Kidney glomerular epithelial cell (primary cell): ENCODE measurements at regions not wholly inside any gene's neighbourhood (a gene's known extent, or its start where the extent isn't known, plus 50 kb on each side); places are given as distances from the start of the nearest gene placed in this dataset.

Experiments used
- DNase-seq: peaks from one replicate; lab custom pipeline; 2025; lab: John Stamatoyannopoulos, UW

DNA sequence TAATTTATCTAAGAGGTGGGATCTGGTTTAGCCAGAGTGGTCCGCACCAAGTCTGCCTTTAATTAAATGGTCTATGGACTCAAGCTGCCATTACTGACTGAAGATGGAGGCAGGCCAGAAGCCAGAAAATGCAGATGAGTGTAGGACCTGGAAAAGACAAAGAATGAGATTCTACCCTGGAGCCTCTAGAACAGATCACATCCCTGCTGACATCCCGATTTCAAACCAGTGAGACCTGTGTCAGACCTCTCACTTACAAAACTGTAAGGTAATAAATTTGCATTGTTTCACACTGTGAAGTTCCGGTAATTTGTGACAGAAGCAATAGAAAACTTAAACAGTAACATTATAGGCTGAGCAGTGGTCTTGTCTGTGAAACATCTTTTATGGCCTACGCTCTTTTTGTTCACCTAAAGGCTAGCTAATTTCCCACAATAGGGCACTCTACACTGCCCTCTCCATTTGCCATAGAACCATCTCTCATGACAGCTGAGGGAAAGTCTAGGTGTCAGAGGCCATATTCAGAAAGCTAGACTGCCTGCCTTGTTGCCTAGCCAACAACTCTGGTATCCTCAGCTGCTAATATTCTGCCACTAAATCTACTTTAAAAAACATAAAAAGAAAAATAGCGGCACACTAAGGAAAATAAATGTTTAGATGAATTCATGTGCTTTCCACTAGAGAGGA lies 1396.2 kb upstream of the PIK3C3 start:
- no peak for DNase-seq

DNA sequence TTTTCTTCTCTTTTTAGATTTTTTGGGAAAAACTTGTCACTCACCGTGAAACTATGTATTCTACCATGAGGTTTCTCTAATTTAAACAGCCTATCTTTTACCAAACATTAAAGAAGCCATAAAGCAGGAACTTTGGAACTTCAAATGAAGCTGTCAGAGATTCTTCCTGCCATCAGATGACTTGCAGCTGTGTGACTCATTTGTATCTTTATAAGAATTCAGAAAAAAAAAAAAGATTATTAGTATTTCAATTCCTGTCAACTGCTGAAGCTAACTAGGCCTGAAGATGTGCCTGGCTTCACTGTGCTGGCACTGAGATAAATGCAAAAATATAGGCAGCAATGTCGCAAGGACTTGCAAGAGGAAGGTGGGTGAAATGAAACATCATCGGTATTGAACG lies 1399.1 kb upstream of the PIK3C3 start:
- no peak for DNase-seq

DNA sequence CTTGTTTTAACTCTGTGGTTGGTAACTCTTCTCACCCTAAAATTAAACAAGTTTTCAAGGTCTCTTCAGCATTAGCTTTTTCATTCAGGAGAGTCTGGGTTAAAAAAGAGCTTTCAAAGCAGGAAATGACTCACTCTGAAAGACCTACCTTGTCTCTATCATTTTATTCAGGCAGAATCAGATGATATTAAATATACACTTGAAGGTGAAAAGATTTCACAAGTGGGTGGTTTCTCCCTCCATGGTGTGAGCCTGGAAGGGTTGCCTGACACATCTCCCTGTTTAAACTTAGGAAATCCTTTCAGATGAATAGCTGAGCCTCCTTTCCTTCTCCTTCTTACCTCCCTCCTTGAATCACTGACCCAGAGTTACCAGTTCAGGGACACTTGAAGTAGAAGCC lies 1402.0 kb upstream of the PIK3C3 start:
- no peak for DNase-seq

DNA sequence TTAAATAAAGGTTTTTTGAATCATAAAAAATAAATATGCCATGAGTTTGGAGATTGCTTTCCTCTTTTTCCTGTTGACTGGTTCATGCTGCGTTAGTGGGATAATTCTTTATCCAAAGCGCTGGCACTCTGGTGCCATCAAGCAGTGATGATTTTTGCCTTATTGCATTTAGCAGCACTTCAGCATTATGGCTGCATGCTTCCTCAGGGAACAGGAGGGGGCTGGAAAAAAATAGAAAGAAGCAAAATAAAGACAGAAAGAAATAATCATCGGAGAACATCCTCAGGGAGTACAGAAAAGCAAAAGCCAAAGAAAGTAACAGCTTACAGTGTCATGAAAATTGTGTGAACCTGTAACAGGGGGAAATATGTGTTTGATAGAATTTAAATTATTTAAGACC lies 1408.2 kb upstream of the PIK3C3 start:
- DNase-seq: no peak

DNA sequence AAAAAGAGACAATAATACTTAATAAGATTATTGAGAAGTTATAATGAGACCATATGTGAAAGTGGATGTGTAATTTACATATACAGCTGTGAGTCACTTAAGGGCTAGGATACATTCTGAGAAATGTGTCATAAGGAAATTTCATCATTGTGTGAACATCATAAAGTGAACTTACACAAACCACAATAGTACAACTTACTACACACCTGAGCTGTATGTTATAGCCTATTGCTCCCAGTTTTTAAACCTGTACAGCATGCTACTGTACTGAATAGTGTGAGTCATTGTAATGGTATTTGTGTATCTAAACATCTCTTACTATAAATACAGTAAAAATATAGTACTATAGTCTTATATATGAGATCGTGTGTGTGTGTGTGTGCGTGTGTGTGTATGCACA lies 1420.3 kb upstream of the PIK3C3 start:
- DNase-seq: no peak

DNA sequence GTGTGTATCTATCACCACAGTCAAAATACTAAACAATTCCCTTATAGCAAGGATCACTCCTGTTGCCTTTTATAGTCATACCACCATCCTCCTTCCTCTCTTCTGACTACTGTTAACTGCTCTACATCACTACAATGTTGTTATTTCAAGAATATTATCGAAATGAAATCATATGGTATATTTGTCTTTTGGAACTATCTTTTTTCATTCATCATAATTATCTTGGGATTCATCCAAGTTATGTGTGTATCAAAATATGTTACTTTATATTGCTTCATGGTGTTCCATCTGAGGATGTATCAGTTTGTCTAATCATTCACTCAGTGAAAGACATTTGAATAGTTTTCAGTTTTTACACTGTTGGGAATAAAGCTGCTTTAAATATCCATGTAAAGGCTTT lies 1423.0 kb upstream of the PIK3C3 start:
- DNase-seq: no peak

DNA sequence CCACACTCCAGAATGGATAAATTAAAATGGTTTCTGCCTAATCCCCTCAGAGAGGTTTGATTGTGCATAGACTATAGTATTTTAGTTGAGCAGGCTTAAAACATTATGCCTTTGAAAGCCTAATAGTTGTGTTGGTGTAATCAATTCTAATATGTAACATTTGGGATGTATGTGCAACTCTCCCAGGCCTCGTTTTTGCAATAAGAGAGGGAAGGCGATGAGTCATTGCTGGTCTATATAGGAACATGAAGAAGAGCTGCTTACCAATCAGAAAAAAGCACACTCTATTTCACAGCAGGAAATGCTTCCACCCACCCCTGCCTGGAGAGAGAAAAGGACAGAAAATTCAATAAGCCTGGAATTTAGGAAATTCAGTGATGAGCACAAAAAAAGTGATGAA lies 1424.0 kb upstream of the PIK3C3 start:
- no peak for DNase-seq

DNA sequence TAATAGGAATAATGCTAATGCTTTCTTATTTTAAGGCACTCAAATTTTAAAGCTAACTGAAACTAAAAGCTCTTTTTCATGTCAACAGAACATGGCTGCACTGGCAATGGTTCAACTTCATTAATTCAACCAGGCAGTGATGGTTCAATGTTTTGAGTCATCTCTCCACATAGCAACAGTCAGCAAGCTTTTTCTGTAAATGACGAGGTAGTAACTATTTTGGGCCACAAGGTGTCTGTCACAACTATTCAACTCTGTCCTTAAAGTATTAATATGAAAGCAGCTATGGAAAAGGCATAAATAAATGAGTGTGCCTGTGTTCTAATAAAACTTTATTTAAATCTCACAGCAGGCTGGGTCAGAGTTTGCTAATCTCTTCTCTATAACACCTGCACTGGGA lies 1425.6 kb upstream of the PIK3C3 start:
- DNase-seq: no peak

DNA sequence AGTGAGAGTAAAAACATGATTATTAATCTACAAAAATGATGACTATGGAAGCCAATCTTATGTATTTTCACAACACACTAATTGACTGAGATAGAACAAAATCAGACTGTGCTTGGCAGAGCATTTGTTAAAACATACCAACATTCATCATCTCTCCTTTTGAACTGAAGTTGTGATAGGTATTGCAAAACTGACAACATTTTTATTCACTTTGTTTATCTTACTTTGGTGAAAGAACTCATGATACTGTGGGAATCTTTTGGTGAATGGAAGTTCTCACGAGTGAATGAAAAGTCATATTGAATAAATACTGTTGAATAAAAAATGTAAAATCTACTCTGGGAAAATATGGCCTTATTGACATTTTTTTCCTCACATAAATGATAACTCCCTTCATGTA lies 1430.2 kb upstream of the PIK3C3 start:
- DNase-seq: no peak

DNA sequence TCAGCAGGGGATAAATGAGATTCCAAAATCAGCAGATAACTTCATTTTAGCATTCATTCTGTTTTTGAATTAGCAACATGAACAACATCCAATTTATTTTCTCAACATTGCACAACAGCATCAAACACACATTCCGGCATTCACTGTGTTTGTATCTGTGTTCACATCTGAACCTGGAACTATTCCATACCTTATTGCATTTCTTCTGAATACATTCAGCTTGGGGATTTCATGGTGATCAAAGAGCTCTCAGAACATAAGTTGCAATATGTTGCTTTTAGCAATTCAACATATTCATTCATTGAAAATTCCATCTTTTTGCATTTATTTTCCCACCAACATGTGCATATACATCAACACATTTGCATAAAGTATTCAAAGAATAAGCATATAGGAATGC lies 1431.7 kb upstream of the PIK3C3 start:
- DNase-seq: no peak

DNA sequence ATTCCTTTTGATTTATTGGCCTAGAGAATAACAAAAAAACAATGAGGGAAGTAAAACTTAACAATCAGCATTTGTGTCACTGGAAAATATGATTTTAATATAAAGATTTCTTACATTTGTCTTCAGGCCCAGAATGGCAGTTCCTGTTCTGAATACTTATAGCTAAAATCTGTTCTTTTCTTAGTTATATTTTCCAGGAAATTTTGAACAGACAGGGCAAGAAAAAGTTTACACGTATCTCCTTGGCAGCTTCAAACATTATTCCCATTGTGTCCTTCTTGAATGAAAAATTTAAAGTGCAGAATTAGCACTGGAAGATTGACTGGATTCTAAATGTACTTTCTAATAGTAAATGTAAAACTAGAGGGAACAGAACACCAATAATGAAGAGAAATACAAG lies 1454.0 kb upstream of the PIK3C3 start:
- no peak for DNase-seq

DNA sequence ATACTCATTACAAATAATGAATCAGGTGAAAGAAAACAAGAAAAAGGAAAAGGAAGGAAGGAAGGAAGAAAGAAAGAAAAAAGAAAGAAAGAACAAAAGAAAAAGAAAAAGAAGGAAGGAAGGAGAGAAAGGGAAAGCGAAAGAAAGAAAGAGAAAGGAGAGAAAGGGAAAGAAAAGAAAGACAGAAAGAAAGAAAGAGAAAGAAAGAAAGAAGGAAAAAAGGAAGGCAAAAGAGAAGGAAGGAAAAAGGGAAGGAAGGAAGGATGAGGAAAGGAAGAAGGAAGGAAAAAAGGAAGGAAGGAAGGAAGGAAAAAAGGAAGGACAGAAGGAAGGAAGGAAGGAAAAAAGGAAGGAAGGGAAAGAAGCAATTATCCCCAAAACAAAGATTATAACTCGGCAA lies 1460.4 kb upstream of the PIK3C3 start:
- no peak for DNase-seq

DNA sequence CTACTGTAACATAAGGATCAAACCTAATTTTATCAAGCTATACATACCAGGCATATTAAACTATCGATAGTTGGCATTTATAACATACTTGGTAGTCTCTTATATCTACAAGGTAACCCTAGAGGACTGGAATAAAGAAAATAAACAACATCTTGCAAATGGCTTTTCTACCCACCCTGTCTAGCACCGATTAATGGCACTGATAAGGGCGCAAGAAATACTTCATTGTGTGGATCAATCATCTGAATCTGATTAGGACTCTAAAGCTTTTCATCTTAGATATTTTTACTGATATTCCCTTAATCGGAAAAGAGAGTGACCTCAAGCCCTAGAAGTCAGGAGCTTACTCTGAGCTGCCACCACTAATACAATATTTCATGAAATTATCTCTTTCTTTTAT lies 1461.7 kb upstream of the PIK3C3 start:
- DNase-seq: no peak

DNA sequence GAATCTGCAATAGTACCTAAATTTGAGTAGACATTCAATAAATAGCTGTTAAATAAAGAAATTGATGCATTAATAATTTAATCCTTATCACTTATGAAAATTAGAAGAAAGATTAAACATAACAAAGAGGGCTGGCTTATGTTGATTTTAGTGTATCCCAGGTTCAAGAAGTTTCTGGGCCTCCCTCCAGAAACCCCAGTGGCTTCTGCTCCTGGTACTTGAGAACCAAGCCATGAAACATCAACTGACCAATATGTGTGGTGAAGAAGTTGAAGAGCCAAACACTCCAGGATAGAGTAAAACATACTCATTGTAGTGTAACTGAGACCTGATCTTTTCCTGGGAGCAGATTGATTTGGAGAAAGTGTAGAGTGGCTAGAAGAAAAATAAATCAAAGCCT lies 1465.7 kb upstream of the PIK3C3 start:
- DNase-seq: no peak

DNA sequence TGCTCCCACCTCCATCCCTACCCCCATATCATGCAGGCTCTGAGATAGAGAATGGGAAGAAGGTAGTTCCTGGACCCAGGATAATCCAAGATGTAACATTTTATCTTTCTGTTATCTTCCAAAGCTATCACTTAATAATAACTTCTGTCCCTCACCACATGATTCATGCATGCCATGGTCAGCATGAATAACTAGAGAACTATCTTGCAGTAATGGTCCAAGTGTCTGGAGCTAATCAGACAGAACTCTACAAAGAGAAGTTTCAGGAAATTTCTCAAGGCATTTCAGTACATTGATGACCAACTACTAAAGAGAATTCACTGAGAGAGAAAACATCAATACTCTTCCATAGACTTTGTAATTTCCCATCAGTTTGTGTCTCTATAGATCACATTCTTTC lies 1469.7 kb upstream of the PIK3C3 start:
- DNase-seq: peak; percentile 66

DNA sequence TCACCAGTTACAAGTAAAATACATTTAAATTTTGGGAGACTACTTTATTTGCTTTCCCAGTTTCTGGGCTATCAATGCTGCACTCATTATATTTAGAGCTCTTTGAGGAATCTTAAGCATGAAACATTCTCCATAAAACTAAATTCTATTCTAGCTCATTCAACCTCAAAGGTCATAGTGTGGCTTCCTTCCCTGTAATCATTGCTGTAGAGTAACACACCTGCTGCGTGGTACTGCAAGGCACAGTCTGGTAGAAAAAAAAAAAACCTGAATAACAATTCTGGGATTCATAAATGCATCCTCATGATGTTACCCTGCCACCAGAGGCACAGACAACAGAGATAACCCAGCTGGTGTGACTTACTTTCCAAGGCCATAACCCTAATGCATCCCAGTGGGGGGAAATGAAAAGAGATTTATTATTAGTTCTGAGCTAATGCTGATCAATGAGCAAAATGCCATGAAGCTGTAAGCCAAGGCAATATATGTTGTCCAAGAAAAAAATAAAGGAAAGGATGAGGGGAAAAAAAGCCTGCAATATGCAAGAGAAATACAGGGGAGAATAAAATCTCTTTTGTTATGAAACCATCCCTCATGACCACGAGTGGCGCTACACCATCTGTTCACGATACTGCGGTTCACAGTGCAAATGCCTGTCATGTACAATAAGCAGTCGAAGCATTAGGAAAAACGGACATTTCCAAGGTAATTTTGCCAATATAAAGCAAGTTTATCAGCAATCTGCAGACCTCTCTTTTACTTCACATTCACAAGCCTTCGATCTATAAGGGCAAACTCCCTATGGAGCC lies 1481.6 kb upstream of the PIK3C3 start:
- DNase-seq: peak; percentile 54

DNA sequence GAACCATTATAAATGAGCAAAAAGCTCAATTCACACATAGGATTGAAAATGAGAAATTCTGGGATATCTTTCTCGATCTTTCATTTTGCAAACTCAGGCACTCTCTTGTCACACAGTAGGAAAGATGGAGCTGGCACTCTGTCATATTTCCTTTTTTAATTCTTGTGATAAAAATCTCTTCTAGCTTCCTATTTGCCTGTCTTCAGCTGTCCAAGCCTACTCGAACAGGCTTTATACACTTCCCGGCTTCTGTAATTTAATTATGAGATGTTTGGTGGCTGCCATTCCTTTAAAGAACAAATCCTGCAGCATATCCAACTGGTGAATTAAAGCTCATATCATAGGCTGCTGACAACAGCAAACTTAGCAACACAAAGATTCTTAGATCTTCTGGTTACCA lies 1484.3 kb upstream of the PIK3C3 start:
- no peak for DNase-seq

DNA sequence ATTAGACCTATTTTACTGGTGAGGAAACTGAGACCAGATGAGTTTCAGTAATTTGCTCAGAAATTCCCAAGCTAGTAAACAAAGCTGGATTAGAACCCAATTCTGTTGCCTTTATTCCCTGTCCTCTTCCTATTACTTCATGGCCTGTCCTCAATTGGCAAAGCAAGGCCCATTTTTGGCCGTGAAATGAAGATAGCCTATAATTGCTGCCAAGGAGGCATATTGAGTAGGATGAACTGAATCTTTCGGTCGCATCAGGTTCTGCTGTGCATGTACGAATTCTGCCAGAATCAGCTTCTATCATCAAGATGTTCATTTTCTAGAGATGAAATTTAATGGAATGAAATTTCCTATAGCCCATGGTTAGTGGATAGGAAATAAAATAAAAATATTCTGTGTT lies 1485.2 kb upstream of the PIK3C3 start:
- DNase-seq: no peak

DNA sequence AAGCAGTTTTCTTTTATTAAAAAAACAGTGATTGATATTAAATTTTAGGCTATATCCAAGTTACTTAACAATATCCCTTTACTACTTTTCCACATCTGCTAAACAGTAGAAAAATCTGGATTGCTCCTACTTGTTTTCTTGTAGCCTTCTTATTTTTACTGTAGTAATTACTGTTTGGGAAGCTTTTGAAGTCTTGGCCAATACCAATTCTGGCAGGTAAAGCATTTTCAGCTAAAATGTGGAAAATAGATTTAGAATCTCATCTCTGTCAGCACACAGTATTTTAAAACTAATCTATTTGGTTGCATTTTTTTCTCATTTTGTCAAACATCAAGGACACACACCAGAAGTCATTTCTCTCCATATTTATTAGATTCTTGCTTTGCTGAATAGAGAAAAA lies 1485.7 kb upstream of the PIK3C3 start:
- DNase-seq: no peak

DNA sequence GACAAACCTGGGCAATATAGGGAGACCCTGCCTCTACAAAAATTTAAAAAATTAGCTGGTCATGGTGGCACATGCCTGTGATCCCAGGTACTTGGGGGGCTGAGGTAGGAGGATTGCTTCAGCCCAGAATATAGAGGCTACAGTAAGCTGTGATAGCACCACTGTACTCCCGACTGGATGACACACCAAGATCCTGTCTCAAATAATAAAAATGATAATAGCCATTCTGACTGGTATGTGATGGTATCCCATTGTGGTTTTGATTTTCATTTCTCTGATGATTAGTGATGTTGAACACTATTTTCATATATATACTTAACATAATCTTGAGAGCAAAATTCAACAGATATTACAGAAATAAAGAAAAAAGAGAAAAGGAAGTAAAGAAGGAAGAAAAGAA lies 1491.0 kb upstream of the PIK3C3 start:
- no peak for DNase-seq

DNA sequence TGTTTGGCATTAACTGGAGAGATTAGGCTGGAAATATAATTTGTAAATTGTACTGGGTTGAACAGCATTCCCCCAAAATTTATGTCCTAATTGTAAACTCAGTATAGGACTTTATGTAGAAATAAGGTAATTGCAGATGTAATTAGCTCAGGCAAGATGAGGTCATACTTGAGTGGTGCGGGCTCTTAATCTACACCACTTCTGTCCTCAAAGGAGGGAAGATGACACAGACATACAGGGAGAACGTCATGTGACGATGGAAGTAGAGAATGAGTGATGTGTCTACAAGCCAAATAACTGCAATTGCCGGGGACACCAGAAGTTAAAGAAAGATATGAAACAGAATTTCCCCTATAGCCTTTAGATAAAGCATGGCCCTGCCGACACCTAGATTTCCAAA lies 1501.1 kb upstream of the PIK3C3 start:
- no peak for DNase-seq

DNA sequence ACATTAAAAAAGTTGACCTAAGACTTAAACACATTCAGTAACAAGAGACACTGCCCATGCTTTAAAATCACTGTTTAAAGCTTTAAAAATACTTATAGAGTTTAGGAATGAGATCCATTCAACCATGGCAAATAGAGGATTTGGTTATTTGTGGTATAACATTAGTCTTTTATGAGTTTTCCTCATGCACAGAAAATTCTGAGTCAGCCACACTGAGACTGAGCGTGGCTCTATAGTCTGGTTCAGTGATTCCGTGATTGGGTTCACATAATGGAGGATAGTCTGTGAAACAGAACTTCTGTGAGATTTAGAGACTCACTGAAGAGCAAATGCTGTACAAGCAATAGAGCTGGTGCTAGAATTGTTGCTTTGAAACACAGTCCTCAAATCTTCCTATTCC lies 1502.4 kb upstream of the PIK3C3 start:
- DNase-seq: no peak

DNA sequence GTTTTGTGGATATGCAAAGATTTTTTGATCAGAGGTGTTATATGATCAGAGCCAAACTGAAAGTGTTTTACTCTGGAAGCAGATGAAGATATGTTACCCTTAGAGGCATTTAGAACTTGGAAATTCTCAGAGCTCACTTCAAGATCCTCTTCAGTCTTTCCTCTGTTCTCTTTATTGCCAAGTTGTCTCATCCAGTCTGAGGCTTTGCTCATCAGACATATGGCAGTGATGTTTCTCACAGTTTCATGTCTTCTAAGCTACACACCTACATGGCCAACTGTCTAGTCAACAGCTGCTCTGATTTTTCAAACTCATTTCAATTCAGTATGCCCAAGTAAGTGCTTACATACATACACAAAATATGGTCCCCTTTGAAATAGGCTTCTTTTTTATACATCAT lies 1504.3 kb upstream of the PIK3C3 start:
- no peak for DNase-seq

DNA sequence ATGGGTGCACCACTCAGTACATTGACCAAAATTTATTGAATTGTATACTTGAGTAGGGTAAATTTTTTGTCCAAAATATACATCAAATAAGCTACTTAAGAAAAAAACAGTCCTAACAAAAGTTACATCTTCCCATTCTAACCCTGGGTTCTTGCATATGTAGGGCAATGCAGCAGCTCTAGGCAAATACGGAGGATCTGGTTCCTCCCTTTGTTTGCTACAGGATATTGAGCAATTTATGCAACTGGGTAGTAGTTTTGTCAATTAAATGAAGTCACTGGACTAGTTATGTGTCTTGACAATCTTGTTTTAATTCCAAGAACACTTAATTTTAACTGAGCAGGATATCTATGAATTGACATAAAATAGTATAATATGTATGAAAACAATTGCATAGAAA lies 1507.2 kb upstream of the PIK3C3 start:
- no peak for DNase-seq
